Esophagus muscularis mucosa (tissue), 4 donors: ENCODE measurements at regions not wholly inside any gene's neighbourhood (a gene's known extent, or its start where the extent isn't known, plus 50 kb on each side); places are given as distances from the start of the nearest gene placed in this dataset.

ENCODE experiments used
- EP300 ChIP-seq: sonication (generic); formaldehyde crosslinking; IDR thresholded peaks from one replicate; pipeline ENCODE4 v1.6.1; 2017; ENCODE audit warnings: antibody characterized with exemption
- POLR2A ChIP-seq: fragments of 450-650 bp; IDR thresholded peaks from one replicate; pipeline ENCODE4 v1.6.1; 2017; ENCODE audit warnings: antibody characterized with exemption, moderate library complexity, mild to moderate bottlenecking, low read depth
- TF ChIP-seq, protein P1 (sequence below), 3 experiments: fragments of 200-600 bp in 2 of 3; fragments of 450-650 bp in 1 of 3; sonication (generic) in 2 of 3; IDR thresholded peaks; one replicate each; pipeline ENCODE4 v1.5.1; 2017 to 2019; ENCODE audit warnings: antibody characterized with exemption in 3 of 3, mild to moderate bottlenecking in 2 of 3, moderate library complexity in 1 of 3

- TF ChIP-seq, protein P1, sequence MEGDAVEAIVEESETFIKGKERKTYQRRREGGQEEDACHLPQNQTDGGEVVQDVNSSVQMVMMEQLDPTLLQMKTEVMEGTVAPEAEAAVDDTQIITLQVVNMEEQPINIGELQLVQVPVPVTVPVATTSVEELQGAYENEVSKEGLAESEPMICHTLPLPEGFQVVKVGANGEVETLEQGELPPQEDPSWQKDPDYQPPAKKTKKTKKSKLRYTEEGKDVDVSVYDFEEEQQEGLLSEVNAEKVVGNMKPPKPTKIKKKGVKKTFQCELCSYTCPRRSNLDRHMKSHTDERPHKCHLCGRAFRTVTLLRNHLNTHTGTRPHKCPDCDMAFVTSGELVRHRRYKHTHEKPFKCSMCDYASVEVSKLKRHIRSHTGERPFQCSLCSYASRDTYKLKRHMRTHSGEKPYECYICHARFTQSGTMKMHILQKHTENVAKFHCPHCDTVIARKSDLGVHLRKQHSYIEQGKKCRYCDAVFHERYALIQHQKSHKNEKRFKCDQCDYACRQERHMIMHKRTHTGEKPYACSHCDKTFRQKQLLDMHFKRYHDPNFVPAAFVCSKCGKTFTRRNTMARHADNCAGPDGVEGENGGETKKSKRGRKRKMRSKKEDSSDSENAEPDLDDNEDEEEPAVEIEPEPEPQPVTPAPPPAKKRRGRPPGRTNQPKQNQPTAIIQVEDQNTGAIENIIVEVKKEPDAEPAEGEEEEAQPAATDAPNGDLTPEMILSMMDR (IDR thresholded peaks at IDR 0.05): no peak
- TF ChIP-seq POLR2A: no peak
- no peak for TF ChIP-seq EP300
Observed at GRCh38 chr3:78238811-78239210, 1198.9 kb downstream of the ROBO2 start.
